Immature natural killer cell (primary cell): ENCODE measurements at regions not wholly inside any gene's neighbourhood (a gene's known extent, or its start where the extent isn't known, plus 50 kb on each side); places are given as distances from the start of the nearest gene placed in this dataset.

Experiments used
- DNase-seq, 3 donors: peaks; one replicate each; pipeline ENCODE4 v3.0.0; 2022; ENCODE audit warnings: mixed read lengths in 1 of 3
- H3K27ac Mint-ChIP-seq, 6 donors: one replicate each; pipeline ENCODE4 v1.8.0; 2020; ENCODE audit warnings: mixed read lengths in 6 of 6, mild to moderate bottlenecking in 5 of 6, inconsistent platforms in 4 of 6, moderate library complexity in 3 of 6
- H3K27me3 Mint-ChIP-seq, 3 donors: one replicate each; pipeline ENCODE4 v1.8.0; 2020 to 2021; ENCODE audit warnings: low read depth in 3 of 3, mild to moderate bottlenecking in 3 of 3, mixed read lengths in 3 of 3, moderate library complexity in 3 of 3, inconsistent platforms in 1 of 3
- H3K36me3 Mint-ChIP-seq, 3 donors: one replicate each; pipeline ENCODE4 v1.8.0; 2020; ENCODE audit warnings: mixed read lengths in 3 of 3, inconsistent platforms in 2 of 3, mild to moderate bottlenecking in 2 of 3
- H3K4me1 Mint-ChIP-seq, 2 donors: one replicate each; pipeline ENCODE4 v1.8.0; 2020; ENCODE audit warnings: inconsistent platforms in 2 of 2, mild to moderate bottlenecking in 2 of 2, mixed read lengths in 2 of 2, moderate library complexity in 1 of 2
- H3K4me3 Mint-ChIP-seq, 5 donors: one replicate each; pipeline ENCODE4 v1.8.0; 2020; ENCODE audit warnings: mild to moderate bottlenecking in 5 of 5, mixed read lengths in 5 of 5, inconsistent platforms in 3 of 5, moderate library complexity in 3 of 5
- H3K9me3 Mint-ChIP-seq, 6 donors: one replicate each; pipeline ENCODE4 v1.8.0; 2020; ENCODE audit warnings: mild to moderate bottlenecking in 6 of 6, mixed read lengths in 6 of 6, inconsistent platforms in 4 of 6, moderate library complexity in 3 of 6

- no peak overlapping the region for H3K4me3 Mint-ChIP-seq
- no peak overlapping the region for H3K27ac Mint-ChIP-seq
- H3K36me3 Mint-ChIP-seq, result no peaks in the 10 kb centered on the region
- peaks cover 0 to 19% (median 4%) of the 10 kb centered on the region in 6 donors for H3K9me3 Mint-ChIP-seq
- H3K27me3 Mint-ChIP-seq, result peaks cover 0 to 2% (median 0%) of the 10 kb centered on the region in 3 donors
- no peak for DNase-seq
- H3K4me1 Mint-ChIP-seq, result no peaks in the 10 kb centered on the region
These were observed 279.5 kb upstream of the EPHA4 start for GRCh38 chr2:221851531-221852045.

GRCh38 chr2:221850076-221850475 lies 278.0 kb upstream of the EPHA4 start:
- no peak overlapping the region for H3K4me3 Mint-ChIP-seq
- no peak for DNase-seq
- H3K9me3 Mint-ChIP-seq, result peaks cover 0 to 24% (median 5%) of the 10 kb centered on the region in 6 donors
- no peaks in the 10 kb centered on the region for H3K36me3 Mint-ChIP-seq
- no peak overlapping the region for H3K27ac Mint-ChIP-seq
- H3K4me1 Mint-ChIP-seq, result no peaks in the 10 kb centered on the region
- H3K27me3 Mint-ChIP-seq, result peaks cover 0 to 2% (median 0%) of the 10 kb centered on the region in 3 donors

- Mint-ChIP-seq H3K4me3 (no peak overlapping the region), H3K9me3 (peaks cover 0 to 33% (median 3%) of the 10 kb centered on the region in 6 donors), H3K27ac (no peak overlapping the region), H3K4me1 (no peaks in the 10 kb centered on the region), H3K36me3 (no peaks in the 10 kb centered on the region), H3K27me3 (peaks cover 0 to 2% (median 0%) of the 10 kb centered on the region in 3 donors)
- no peak for DNase-seq
These were observed 276.2 kb upstream of the EPHA4 start for GRCh38 chr2:221848286-221848685.

GRCh38 chr2:221845021-221845365 lies 272.9 kb upstream of the EPHA4 start:
- no peak overlapping the region for H3K27ac Mint-ChIP-seq
- no peaks in the 10 kb centered on the region for H3K4me1 Mint-ChIP-seq
- no peaks in the 10 kb centered on the region for H3K36me3 Mint-ChIP-seq
- DNase-seq, result no peak
- H3K27me3 Mint-ChIP-seq, result no peaks in the 10 kb centered on the region
- H3K9me3 Mint-ChIP-seq, result peaks cover 0 to 25% (median 2%) of the 10 kb centered on the region in 6 donors
- no peak overlapping the region for H3K4me3 Mint-ChIP-seq

- no peaks in the 10 kb centered on the region for H3K4me1 Mint-ChIP-seq
- no peak overlapping the region for H3K4me3 Mint-ChIP-seq
- H3K36me3 Mint-ChIP-seq, result no peaks in the 10 kb centered on the region
- peaks cover 0 to 25% (median 2%) of the 10 kb centered on the region in 6 donors for H3K9me3 Mint-ChIP-seq
- H3K27me3 Mint-ChIP-seq, result no peaks in the 10 kb centered on the region
- no peak overlapping the region for H3K27ac Mint-ChIP-seq
- DNase-seq, result no peak
These were observed 272.3 kb upstream of the EPHA4 start for GRCh38 chr2:221844212-221845020.

- Mint-ChIP-seq H3K9me3 (peaks cover 0 to 11% (median 1%) of the 10 kb centered on the region in 6 donors), H3K36me3 (no peaks in the 10 kb centered on the region), H3K4me3 (no peak overlapping the region)
These were observed 264.0 kb upstream of the EPHA4 start for GRCh38 chr2:221836095-221836494.

GRCh38 chr2:221833966-221834365 lies 261.9 kb upstream of the EPHA4 start:
- Mint-ChIP-seq H3K4me3 (no peak overlapping the region), H3K27me3 (no peaks in the 10 kb centered on the region), H3K9me3 (peaks cover 0 to 12% (median 3%) of the 10 kb centered on the region in 6 donors), H3K4me1 (no peaks in the 10 kb centered on the region), H3K36me3 (no peaks in the 10 kb centered on the region), H3K27ac (no peak overlapping the region)
- DNase-seq, result no peak

More at GRCh38 chr2:221836095-221836494, 264.0 kb upstream of the EPHA4 start:
- no peak for DNase-seq
- Mint-ChIP-seq H3K4me1 (no peaks in the 10 kb centered on the region), H3K27ac (no peak overlapping the region), H3K27me3 (no peaks in the 10 kb centered on the region)

GRCh38 chr2:221831051-221831450 lies 258.9 kb upstream of the EPHA4 start:
- no peaks in the 10 kb centered on the region for H3K27me3 Mint-ChIP-seq
- H3K4me3 Mint-ChIP-seq, result no peak overlapping the region
- peaks cover 0 to 16% (median 3%) of the 10 kb centered on the region in 6 donors for H3K9me3 Mint-ChIP-seq
- H3K36me3 Mint-ChIP-seq, result no peaks in the 10 kb centered on the region
- no peaks in the 10 kb centered on the region for H3K4me1 Mint-ChIP-seq
- H3K27ac Mint-ChIP-seq, result no peak overlapping the region
- no peak for DNase-seq

GRCh38 chr2:221822416-221822815 lies 250.3 kb upstream of the EPHA4 start:
- peaks cover 0 to 2% (median 1%) of the 10 kb centered on the region in 3 donors for H3K27me3 Mint-ChIP-seq
- peaks cover 2 to 15% (median 5%) of the 10 kb centered on the region in 6 donors for H3K9me3 Mint-ChIP-seq
- no peaks in the 10 kb centered on the region for H3K4me1 Mint-ChIP-seq
- no peaks in the 10 kb centered on the region for H3K36me3 Mint-ChIP-seq
- DNase-seq, result no peak
- no peak overlapping the region for H3K27ac Mint-ChIP-seq
- H3K4me3 Mint-ChIP-seq, result no peak overlapping the region

GRCh38 chr2:221818616-221819320 lies 246.7 kb upstream of the EPHA4 start:
- DNase-seq, result no peak
- peaks cover 1 to 3% (median 2%) of the 10 kb centered on the region in 3 donors for H3K27me3 Mint-ChIP-seq
- H3K36me3 Mint-ChIP-seq, result no peaks in the 10 kb centered on the region
- H3K4me1 Mint-ChIP-seq, result no peaks in the 10 kb centered on the region
- no peak overlapping the region for H3K4me3 Mint-ChIP-seq
- H3K27ac Mint-ChIP-seq, result no peak overlapping the region
- peaks cover 0 to 25% (median 9%) of the 10 kb centered on the region in 6 donors for H3K9me3 Mint-ChIP-seq

GRCh38 chr2:221817878-221818277 lies 245.8 kb upstream of the EPHA4 start:
- Mint-ChIP-seq H3K4me1 (no peaks in the 10 kb centered on the region), H3K27me3 (peaks cover 1 to 3% (median 2%) of the 10 kb centered on the region in 3 donors), H3K36me3 (no peaks in the 10 kb centered on the region), H3K9me3 (peaks cover 0 to 26% (median 10%) of the 10 kb centered on the region in 6 donors), H3K4me3 (no peak overlapping the region), H3K27ac (no peak overlapping the region)
- DNase-seq, result no peak

GRCh38 chr2:221817052-221817451 lies 244.9 kb upstream of the EPHA4 start:
- Mint-ChIP-seq H3K36me3 (no peaks in the 10 kb centered on the region), H3K27me3 (peaks cover under 1 to 3% (median 2%) of the 10 kb centered on the region in 3 donors), H3K9me3 (peaks cover 0 to 20% (median 10%) of the 10 kb centered on the region in 6 donors), H3K4me3 (no peak overlapping the region), H3K4me1 (no peaks in the 10 kb centered on the region), H3K27ac (no peak overlapping the region)
- no peak for DNase-seq

- Mint-ChIP-seq H3K9me3 (peaks cover 0 to 20% (median 10%) of the 10 kb centered on the region in 6 donors), H3K27me3 (peaks cover 0 to 3% (median 2%) of the 10 kb centered on the region in 3 donors), H3K4me1 (no peaks in the 10 kb centered on the region), H3K4me3 (no peak overlapping the region), H3K36me3 (no peaks in the 10 kb centered on the region), H3K27ac (no peak overlapping the region)
- DNase-seq, result no peak
These were observed 244.5 kb upstream of the EPHA4 start for GRCh38 chr2:221816566-221816965.

- H3K9me3 Mint-ChIP-seq, result peaks cover 0 to 12% (median 7%) of the 10 kb centered on the region in 6 donors
- H3K27me3 Mint-ChIP-seq, result peaks cover 0 to 3% (median 0%) of the 10 kb centered on the region in 3 donors
- H3K4me3 Mint-ChIP-seq, result no peak overlapping the region
- no peak for DNase-seq
- H3K4me1 Mint-ChIP-seq, result no peaks in the 10 kb centered on the region
- no peak overlapping the region for H3K27ac Mint-ChIP-seq
- no peaks in the 10 kb centered on the region for H3K36me3 Mint-ChIP-seq
These were observed 238.5 kb upstream of the EPHA4 start for GRCh38 chr2:221810650-221811049.
